Neural cell (in vitro differentiated cells): ENCODE measurements at regions not wholly inside any gene's neighbourhood (a gene's known extent, or its start where the extent isn't known, plus 50 kb on each side); places are given as distances from the start of the nearest gene placed in this dataset.

ENCODE experiments used
- H2AFZ ChIP-seq: fragments of 200-600, 300-800 bp; sonication (generic), shearing (Covaris generic); 2 replicates; pipeline ENCODE4 v1.6.0; 2014; ENCODE audit warnings: low read depth, mild to moderate bottlenecking, antibody characterized with exemption, low read length, moderate library complexity
- H3F3A ChIP-seq: fragments of 200-600 bp; shearing (Covaris generic); 2 replicates; pipeline ENCODE4 v1.6.1; 2016; ENCODE audit warnings: mild to moderate bottlenecking, moderate library complexity, mixed read lengths, antibody characterized with exemption, low read length; ENCODE audit not compliant: insufficient read depth, poor library complexity, severe bottlenecking
- H3K27ac ChIP-seq: fragments of 200-600, 300-800 bp; sonication (generic), shearing (Covaris generic); 2 replicates; pipeline ENCODE4 v1.5.1; 2014; ENCODE audit warnings: mild to moderate bottlenecking, low read length, moderate library complexity
- H3K27me3 ChIP-seq: fragments of 300-800, 200-600 bp; sonication (generic), shearing (Covaris generic); 2 replicates; pipeline ENCODE4 v1.6.0; 2014; ENCODE audit warnings: mild to moderate bottlenecking, low read depth, low read length, moderate library complexity; ENCODE audit not compliant: insufficient read depth
- H3K36me3 ChIP-seq: fragments of 300-800, 200-600 bp; sonication (generic), shearing (Covaris generic); 2 replicates; pipeline ENCODE4 v1.5.1; 2014; ENCODE audit warnings: mild to moderate bottlenecking, antibody characterized with exemption, low read length, moderate library complexity; ENCODE audit not compliant: insufficient read depth
- H3K4me2 ChIP-seq: fragments of 300-800, 200-600 bp; sonication (generic), shearing (Covaris generic); 2 replicates; pipeline ENCODE4 v1.6.0; 2014; ENCODE audit warnings: mild to moderate bottlenecking, low read length
- H3K4me3 ChIP-seq: fragments of 300-800, 200-600 bp; sonication (generic), shearing (Covaris generic); 2 replicates; pipeline ENCODE4 v1.5.1; 2014; ENCODE audit warnings: mild to moderate bottlenecking, low read length, moderate library complexity
- H3K79me2 ChIP-seq: fragments of 200-600 bp; shearing (Covaris generic); replicated peaks from 2 replicates; pipeline ENCODE4 v1.6.0; 2014; ENCODE audit warnings: mild to moderate bottlenecking, low read length, moderate library complexity; ENCODE audit not compliant: insufficient read depth
- H3K9ac ChIP-seq: fragments of 300-800, 200-600 bp; sonication (generic), shearing (Covaris generic); 2 replicates; pipeline ENCODE4 v1.6.1; 2016; ENCODE audit warnings: mild to moderate bottlenecking, low read length, mixed read lengths
- H3K9me2 ChIP-seq: fragments of 200-600 bp; shearing (Covaris generic); 2 replicates; pipeline ENCODE4 v1.6.1; 2016; ENCODE audit warnings: mild to moderate bottlenecking, low read length, mixed read lengths; ENCODE audit not compliant: insufficient read depth
- H3K9me3 ChIP-seq: fragments of 200-600, 300-800 bp; sonication (generic), shearing (Covaris generic); 2 replicates; pipeline ENCODE4 v1.6.1; 2016; ENCODE audit warnings: mild to moderate bottlenecking, mixed run types, low read length, moderate library complexity, mixed read lengths
- H4K20me1 ChIP-seq: fragments of 200-600 bp; shearing (Covaris generic); 2 replicates; pipeline ENCODE4 v1.6.1; 2016; ENCODE audit warnings: mild to moderate bottlenecking, mixed run types; ENCODE audit not compliant: insufficient read depth
- EP300 ChIP-seq: fragments of 450-650 bp; conservative IDR thresholded peaks from 2 replicates; pipeline ENCODE4 v1.6.1; 2014; ENCODE audit warnings: antibody characterized with exemption, mild to moderate bottlenecking, moderate library complexity; ENCODE audit not compliant: poor library complexity, severe bottlenecking
- EZH2 ChIP-seq: fragments of 200-600, 300-800 bp; shearing (Covaris generic), sonication (generic); IDR thresholded peaks from 2 replicates; pipeline ENCODE4 v1.6.1; 2014; ENCODE audit warnings: antibody characterized with exemption, low read length, borderline replicate concordance, mild to moderate bottlenecking; ENCODE audit not compliant: insufficient read depth, poor library complexity, severe bottlenecking
- MXI1 ChIP-seq: fragments of 450-650 bp; conservative IDR thresholded peaks from 2 replicates; pipeline ENCODE4 v1.6.1; 2014; ENCODE audit warnings: antibody characterized with exemption, mild to moderate bottlenecking; ENCODE audit not compliant: poor library complexity, severe bottlenecking
- POLR2AphosphoS5 ChIP-seq: IDR thresholded peaks from 2 replicates; pipeline ENCODE4 v1.6.1; 2012
- RAD21 ChIP-seq: fragments of 450-650 bp; conservative IDR thresholded peaks from 2 replicates; pipeline ENCODE4 v1.6.1; 2014; ENCODE audit warnings: antibody characterized with exemption, mild to moderate bottlenecking, moderate library complexity
- SMC3 ChIP-seq: fragments of 450-650 bp; conservative IDR thresholded peaks from 2 replicates; pipeline ENCODE4 v1.6.1; 2014; ENCODE audit warnings: antibody characterized with exemption, mild to moderate bottlenecking, moderate library complexity; ENCODE audit not compliant: poor library complexity
- TAF1 ChIP-seq: IDR thresholded peaks from 2 replicates; pipeline ENCODE4 v1.6.1; 2012; ENCODE audit warnings: low read depth
- TF ChIP-seq, protein P1 (sequence below): IDR thresholded peaks from 2 replicates; pipeline ENCODE4 v1.6.1; 2012; ENCODE audit warnings: borderline replicate concordance
- TF ChIP-seq, protein P2 (sequence below): fragments of 450-650 bp; IDR thresholded peaks from 2 replicates; pipeline ENCODE4 v1.5.1; 2014; ENCODE audit warnings: antibody characterized with exemption, mild to moderate bottlenecking, moderate library complexity; ENCODE audit not compliant: poor library complexity, severe bottlenecking

DNA sequence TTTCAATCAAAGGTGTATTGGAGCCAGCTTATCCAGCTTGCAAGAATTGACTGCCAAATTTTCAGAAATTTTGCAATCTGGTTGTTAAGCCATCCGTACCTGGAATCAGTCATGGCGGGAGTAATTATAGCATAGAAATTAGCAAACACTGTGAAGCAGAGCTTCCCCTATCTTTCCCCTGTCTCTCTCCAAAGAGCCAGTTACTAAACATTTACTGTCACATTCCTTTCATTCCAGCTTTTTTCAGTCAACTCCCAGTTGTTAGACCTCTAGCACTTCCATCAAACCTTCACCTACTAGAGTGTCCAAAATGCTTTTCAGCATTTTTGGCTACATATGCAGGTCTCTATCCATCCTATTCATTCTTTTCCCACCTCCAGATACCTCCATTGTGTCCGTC lies 137.4 kb downstream of the MC4R start:
- Histone ChIP-seq H3K4me3 (no peak overlapping the region), H3K9ac (no peak overlapping the region), H3K27ac (no peak overlapping the region), H3K4me2 (no peak overlapping the region), H4K20me1 (no peaks in the 10 kb centered on the region), H3K79me2 (no peaks in the 10 kb centered on the region), H3K36me3 (no peaks in the 10 kb centered on the region), H3F3A (no peaks in the 10 kb centered on the region), H3K27me3 (no peaks in the 10 kb centered on the region), H3K9me2 (no peaks in the 10 kb centered on the region), H3K9me3 (no peaks in the 10 kb centered on the region), H2AFZ (no peak overlapping the region)
- TF ChIP-seq RAD21 (no peak), EZH2 (no peak), TAF1 (no peak), MXI1 (no peak), EP300 (no peak), SMC3 (no peak), POLR2AphosphoS5 (no peak)
- TF ChIP-seq, protein P1, sequence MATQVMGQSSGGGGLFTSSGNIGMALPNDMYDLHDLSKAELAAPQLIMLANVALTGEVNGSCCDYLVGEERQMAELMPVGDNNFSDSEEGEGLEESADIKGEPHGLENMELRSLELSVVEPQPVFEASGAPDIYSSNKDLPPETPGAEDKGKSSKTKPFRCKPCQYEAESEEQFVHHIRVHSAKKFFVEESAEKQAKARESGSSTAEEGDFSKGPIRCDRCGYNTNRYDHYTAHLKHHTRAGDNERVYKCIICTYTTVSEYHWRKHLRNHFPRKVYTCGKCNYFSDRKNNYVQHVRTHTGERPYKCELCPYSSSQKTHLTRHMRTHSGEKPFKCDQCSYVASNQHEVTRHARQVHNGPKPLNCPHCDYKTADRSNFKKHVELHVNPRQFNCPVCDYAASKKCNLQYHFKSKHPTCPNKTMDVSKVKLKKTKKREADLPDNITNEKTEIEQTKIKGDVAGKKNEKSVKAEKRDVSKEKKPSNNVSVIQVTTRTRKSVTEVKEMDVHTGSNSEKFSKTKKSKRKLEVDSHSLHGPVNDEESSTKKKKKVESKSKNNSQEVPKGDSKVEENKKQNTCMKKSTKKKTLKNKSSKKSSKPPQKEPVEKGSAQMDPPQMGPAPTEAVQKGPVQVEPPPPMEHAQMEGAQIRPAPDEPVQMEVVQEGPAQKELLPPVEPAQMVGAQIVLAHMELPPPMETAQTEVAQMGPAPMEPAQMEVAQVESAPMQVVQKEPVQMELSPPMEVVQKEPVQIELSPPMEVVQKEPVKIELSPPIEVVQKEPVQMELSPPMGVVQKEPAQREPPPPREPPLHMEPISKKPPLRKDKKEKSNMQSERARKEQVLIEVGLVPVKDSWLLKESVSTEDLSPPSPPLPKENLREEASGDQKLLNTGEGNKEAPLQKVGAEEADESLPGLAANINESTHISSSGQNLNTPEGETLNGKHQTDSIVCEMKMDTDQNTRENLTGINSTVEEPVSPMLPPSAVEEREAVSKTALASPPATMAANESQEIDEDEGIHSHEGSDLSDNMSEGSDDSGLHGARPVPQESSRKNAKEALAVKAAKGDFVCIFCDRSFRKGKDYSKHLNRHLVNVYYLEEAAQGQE, result no peak
- TF ChIP-seq, protein P2, sequence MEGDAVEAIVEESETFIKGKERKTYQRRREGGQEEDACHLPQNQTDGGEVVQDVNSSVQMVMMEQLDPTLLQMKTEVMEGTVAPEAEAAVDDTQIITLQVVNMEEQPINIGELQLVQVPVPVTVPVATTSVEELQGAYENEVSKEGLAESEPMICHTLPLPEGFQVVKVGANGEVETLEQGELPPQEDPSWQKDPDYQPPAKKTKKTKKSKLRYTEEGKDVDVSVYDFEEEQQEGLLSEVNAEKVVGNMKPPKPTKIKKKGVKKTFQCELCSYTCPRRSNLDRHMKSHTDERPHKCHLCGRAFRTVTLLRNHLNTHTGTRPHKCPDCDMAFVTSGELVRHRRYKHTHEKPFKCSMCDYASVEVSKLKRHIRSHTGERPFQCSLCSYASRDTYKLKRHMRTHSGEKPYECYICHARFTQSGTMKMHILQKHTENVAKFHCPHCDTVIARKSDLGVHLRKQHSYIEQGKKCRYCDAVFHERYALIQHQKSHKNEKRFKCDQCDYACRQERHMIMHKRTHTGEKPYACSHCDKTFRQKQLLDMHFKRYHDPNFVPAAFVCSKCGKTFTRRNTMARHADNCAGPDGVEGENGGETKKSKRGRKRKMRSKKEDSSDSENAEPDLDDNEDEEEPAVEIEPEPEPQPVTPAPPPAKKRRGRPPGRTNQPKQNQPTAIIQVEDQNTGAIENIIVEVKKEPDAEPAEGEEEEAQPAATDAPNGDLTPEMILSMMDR, result no peak

DNA sequence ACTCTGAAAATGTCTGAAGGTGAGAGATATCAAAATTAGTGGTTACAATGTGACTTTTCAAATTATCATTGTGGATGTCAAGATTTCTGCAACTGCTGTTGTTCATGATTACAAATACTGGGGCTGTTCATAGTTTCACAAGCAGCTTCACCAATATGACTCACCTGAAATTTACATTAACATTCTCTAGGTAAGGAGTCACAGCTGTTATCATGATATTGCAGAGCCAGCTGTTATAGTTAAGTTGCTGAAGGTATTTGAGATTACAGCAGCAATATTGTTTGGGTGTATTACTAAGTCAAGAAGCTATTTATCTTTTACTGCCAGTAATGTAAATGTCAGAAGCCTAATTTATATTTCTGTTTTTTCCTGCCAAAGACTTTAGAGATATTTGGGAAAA lies 140.0 kb downstream of the MC4R start:
- Histone ChIP-seq H3K4me2 (no peak overlapping the region), H3K27me3 (no peaks in the 10 kb centered on the region), H2AFZ (no peak overlapping the region), H3K4me3 (no peak overlapping the region), H3K36me3 (no peaks in the 10 kb centered on the region), H3K79me2 (no peaks in the 10 kb centered on the region), H3K27ac (no peak overlapping the region), H4K20me1 (no peaks in the 10 kb centered on the region), H3F3A (no peaks in the 10 kb centered on the region), H3K9me3 (no peaks in the 10 kb centered on the region), H3K9ac (no peak overlapping the region), H3K9me2 (no peaks in the 10 kb centered on the region)
- no peak for TF ChIP-seq EP300
- no peak for TF ChIP-seq EZH2
- TF ChIP-seq MXI1, result no peak
- no peak for TF ChIP-seq RAD21
- TF ChIP-seq TAF1, result no peak
- TF ChIP-seq, protein P1, result no peak
- TF ChIP-seq, protein P2, result no peak
